GM19324 (cell line): ENCODE measurements at regions not wholly inside any gene's neighbourhood (a gene's known extent, or its start where the extent isn't known, plus 50 kb on each side); places are given as distances from the start of the nearest gene placed in this dataset.

Source experiments
- ATAC-seq: cut with Tn5 transposase; IDR thresholded peaks from one replicate; pipeline ENCODE4 v1.9.1; 2021; ENCODE audit warnings: mild to moderate bottlenecking, moderate library complexity; ENCODE audit not compliant: unreplicated experiment, low FRiP score

- no peak for ATAC-seq
These were observed 64.5 kb downstream of the COPS8 start for GRCh38 chr2:237150186-237150585.

- ATAC-seq: no peak
These were observed 65.2 kb downstream of the COPS8 start for GRCh38 chr2:237150831-237151375.

GRCh38 chr2:237152361-237152760, 66.7 kb downstream of the COPS8 start:
- ATAC-seq: no peak

- no peak for ATAC-seq
These were observed 67.5 kb downstream of the COPS8 start for GRCh38 chr2:237153181-237153580.

- ATAC-seq: no peak
These were observed 68.5 kb downstream of the COPS8 start for GRCh38 chr2:237154082-237154638.

- peak; percentile 47 for ATAC-seq
These were observed 69.5 kb downstream of the COPS8 start for GRCh38 chr2:237154884-237155851.

- ATAC-seq: no peak
These were observed 70.6 kb downstream of the COPS8 start for GRCh38 chr2:237156031-237156856.

GRCh38 chr2:237156857-237157779, 71.4 kb downstream of the COPS8 start:
- no peak for ATAC-seq

- no peak for ATAC-seq
These were observed 72.1 kb downstream of the COPS8 start for GRCh38 chr2:237157780-237158102.

GRCh38 chr2:237158194-237158593, 72.5 kb downstream of the COPS8 start:
- ATAC-seq: no peak

GRCh38 chr2:237159006-237159911, 73.6 kb downstream of the COPS8 start:
- no peak for ATAC-seq

GRCh38 chr2:237160271-237160919, 74.7 kb downstream of the COPS8 start:
- ATAC-seq: no peak

GRCh38 chr2:237161189-237161588, 75.5 kb downstream of the COPS8 start:
- no peak for ATAC-seq

- ATAC-seq: no peak
These were observed 77.3 kb downstream of the COPS8 start for GRCh38 chr2:237162959-237163358.

GRCh38 chr2:237164474-237165042, 78.9 kb downstream of the COPS8 start:
- no peak for ATAC-seq

- no peak for ATAC-seq
These were observed 80.0 kb downstream of the COPS8 start for GRCh38 chr2:237165405-237166276.

GRCh38 chr2:237167038-237167437, 81.3 kb downstream of the COPS8 start:
- no peak for ATAC-seq
